HepG2 (cell line): ENCODE measurements at regions not wholly inside any gene's neighbourhood (a gene's known extent, or its start where the extent isn't known, plus 50 kb on each side); places are given as distances from the start of the nearest gene placed in this dataset.

ENCODE experiments used
- ATAC-seq: fragments of 200-7000 bp; cut with Tn5 transposase; 3 replicates; pipeline ENCODE4 v1.9.1; 2020; ENCODE audit warnings: mild to moderate bottlenecking, moderate library complexity
- BruUV-seq: library from RNA; stranded (reverse); fragments of 400-500 nt; replicated peaks from 2 replicates; lab custom pipeline; 2021; lab: Mats Ljungman, UMichigan
- CTCF ChIA-PET: fragments of 300-600 bp; formaldehyde crosslinking; extraction: SDS; loops from one replicate; lab custom pipeline; 2021; ENCODE audit warnings: low total read pairs, inconsistent platforms, low intra/inter-chr PET ratio; lab: Yijun Ruan, JAX
- POLR2A ChIA-PET: fragments of 350-600 bp; sonication (Branson Sonifier 250); formaldehyde crosslinking; loops from one replicate; lab custom pipeline; 2020; ENCODE audit warnings: antibody characterized with exemption, inconsistent platforms; lab: Yijun Ruan, JAX
- DNase-seq: peaks from one replicate; pipeline ENCODE4 v3.0.0-alpha.2; 2015; ENCODE audit warnings: low spot score
- FAIRE-seq: peaks from 3 replicates; lab custom pipeline; 2011; peaks lifted over from hg19 to GRCh38; lab: Jason Lieb, UNC
- H2AFZ ChIP-seq: one replicate; pipeline ENCODE4 v1.6.1; 2011; ENCODE audit warnings: low read length, inconsistent platforms
- H3K27ac ChIP-seq: fragments of 300-600 bp; 3 replicates; pipeline ENCODE4 v1.8.0; 2011; ENCODE audit warnings: mixed run types, mild to moderate bottlenecking, mixed read lengths, low read length, inconsistent platforms; ENCODE audit not compliant: insufficient read depth; ENCODE audit errors: extremely low read length
- H3K27me3 ChIP-seq, 2 experiments: fragments of 200-600 bp in 1 of 2; 2 replicates in 1 of 2; 3 replicates in 1 of 2; pipeline versions ENCODE4 v1.6.0 to v1.8.0; 2011; ENCODE audit warnings: low read length in 2 of 2, mild to moderate bottlenecking in 2 of 2, moderate library complexity in 2 of 2, inconsistent platforms in 1 of 2; ENCODE audit not compliant: insufficient read depth in 2 of 2, control insufficient read depth in 1 of 2
- H3K36me3 ChIP-seq, 2 experiments: fragments of 200-600 bp in 1 of 2; replicated peaks in 1 of 2; 2 replicates in 1 of 2; 3 replicates in 1 of 2; pipeline versions ENCODE4 v1.5.1 to v1.8.0; 2011; ENCODE audit warnings: low read length in 2 of 2, inconsistent platforms in 1 of 2; ENCODE audit not compliant: insufficient read depth in 2 of 2, control insufficient read depth in 1 of 2
- H3K4me1 ChIP-seq: 2 replicates; pipeline ENCODE4 v1.5.1; 2012; ENCODE audit warnings: low read length, inconsistent platforms; ENCODE audit not compliant: insufficient read depth
- H3K4me2 ChIP-seq: 2 replicates; pipeline ENCODE4 v1.6.0; 2011; ENCODE audit warnings: low read depth, low read length, inconsistent platforms
- H3K4me3 ChIP-seq, 3 experiments: fragments of 200-600 bp in 1 of 3; sonication (generic), shearing (Covaris generic) in 1 of 3; replicated peaks in 1 of 3; 2 replicates each; pipeline ENCODE4 v1.5.1; 2011 to 2016; ENCODE audit warnings: low read length in 3 of 3, inconsistent platforms in 2 of 3, low read depth in 2 of 3, mild to moderate bottlenecking in 2 of 3, control low read depth in 1 of 3, mixed read lengths in 1 of 3; ENCODE audit not compliant: insufficient read depth in 1 of 3
- H3K79me2 ChIP-seq: one replicate; pipeline ENCODE4 v1.6.1; 2011; ENCODE audit warnings: low read length, inconsistent platforms; ENCODE audit not compliant: insufficient read depth
- H3K9ac ChIP-seq: 2 replicates; pipeline ENCODE4 v1.6.0; 2011; ENCODE audit warnings: mild to moderate bottlenecking, low read depth, low read length, inconsistent platforms; ENCODE audit not compliant: insufficient read depth
- H3K9me3 ChIP-seq: 2 replicates; pipeline ENCODE4 v1.5.1; 2012; ENCODE audit warnings: mild to moderate bottlenecking, low read length
- H4K20me1 ChIP-seq: 2 replicates; pipeline ENCODE4 v1.6.0; 2011; ENCODE audit warnings: inconsistent platforms, mild to moderate bottlenecking, low read length, moderate library complexity; ENCODE audit not compliant: insufficient read depth
- GATAD1 ChIP-seq: IDR thresholded peaks from 2 replicates; pipeline ENCODE4 v1.6.1; 2016; ENCODE audit warnings: missing genetic modification reagents, missing compliant biosample characterization
- JARID2 ChIP-seq: sonication (generic); formaldehyde crosslinking; IDR thresholded peaks from 2 replicates; pipeline ENCODE4 v1.8.1; 2023; ENCODE audit warnings: missing genetic modification reagents, inconsistent platforms; ENCODE audit not compliant: insufficient replicate concordance
- KDM5B ChIP-seq: sonication (generic); formaldehyde crosslinking; IDR thresholded peaks from 2 replicates; pipeline ENCODE4 v1.4.0; 2020; ENCODE audit warnings: missing genetic modification reagents, mild to moderate bottlenecking, borderline replicate concordance
- PCBP1 ChIP-seq: fragments of 200-400 bp; formaldehyde crosslinking; IDR thresholded peaks from 2 replicates; pipeline ENCODE4 v1.6.1; 2017; ENCODE audit warnings: mild to moderate bottlenecking, low read depth, low read length, borderline replicate concordance
- PPARG ChIP-seq: conservative IDR thresholded peaks from 2 replicates; pipeline ENCODE4 v1.6.1; 2016; ENCODE audit warnings: missing biosample characterization, missing genetic modification reagents
- PTBP1 ChIP-seq: fragments of 200-400 bp; formaldehyde crosslinking; IDR thresholded peaks from 2 replicates; pipeline ENCODE4 v1.6.1; 2018; ENCODE audit warnings: low read length, low read depth; ENCODE audit not compliant: poor library complexity, severe bottlenecking
- ZBTB38 ChIP-seq: sonication (generic); formaldehyde crosslinking; IDR thresholded peaks from 2 replicates; pipeline ENCODE4 v1.5.1; 2020; ENCODE audit warnings: mild to moderate bottlenecking, missing genetic modification reagents
- ZFP36 ChIP-seq: fragments of 150-350 bp; IDR thresholded peaks from 2 replicates; pipeline ENCODE4 v1.6.1; 2018; ENCODE audit warnings: borderline replicate concordance, low read length, low read depth; ENCODE audit not compliant: partially characterized antibody
- ZFP37 ChIP-seq: sonication (generic); formaldehyde crosslinking; IDR thresholded peaks from 2 replicates; pipeline ENCODE4 v1.4.0; 2020; ENCODE audit warnings: missing genetic modification reagents, borderline replicate concordance
- ZNF383 ChIP-seq: sonication (generic); formaldehyde crosslinking; IDR thresholded peaks from 2 replicates; pipeline ENCODE4 v1.4.0; 2020; ENCODE audit warnings: missing genetic modification reagents, mild to moderate bottlenecking, borderline replicate concordance
- ZNF570 ChIP-seq: sonication (generic); formaldehyde crosslinking; IDR thresholded peaks from 2 replicates; pipeline ENCODE4 v1.4.0; 2020; ENCODE audit warnings: mild to moderate bottlenecking, missing genetic modification reagents, borderline replicate concordance
- ZNF713 ChIP-seq: sonication (generic); formaldehyde crosslinking; IDR thresholded peaks from 2 replicates; pipeline ENCODE4 v1.4.0; 2020; ENCODE audit warnings: mild to moderate bottlenecking, missing genetic modification reagents
- WGBS: methylation state at CpG from one replicate; pipeline ENCODE4 v1.1.6; 2017; ENCODE audit warnings: low lambda C conversion rate; 5-methylcytosine and 5-hydroxymethylcytosine counted together
- in situ Hi-C: cut with HindIII; loops from 2 replicates; pipeline ENCODE4 v1.10.0; 2017; ENCODE audit warnings: low pct_unique_long_range_greater_than_20kb; ENCODE audit not compliant: extremely low pct_ligation_motif_present
- intact Hi-C: fragments of 100-400 bp; cut with micrococcal nuclease; formaldehyde crosslinking; loops from one replicate; pipeline ENCODE4 v1.10.0; 2022; ENCODE audit not compliant: unreplicated experiment
- TF ChIP-seq, protein P1 (sequence below): sonication (generic); formaldehyde crosslinking; IDR thresholded peaks from 2 replicates; pipeline ENCODE4 v1.4.0; 2020; ENCODE audit warnings: missing genetic modification reagents
- TF ChIP-seq, protein P2 (sequence below): sonication (generic); formaldehyde crosslinking; conservative IDR thresholded peaks from 2 replicates; pipeline ENCODE4 v1.4.0; 2020; ENCODE audit warnings: missing genetic modification reagents
- TF ChIP-seq, protein P3 (sequence below): sonication (generic); formaldehyde crosslinking; IDR thresholded peaks from 2 replicates; pipeline ENCODE4 v1.4.0; 2020; ENCODE audit warnings: missing genetic modification reagents, borderline replicate concordance

DNA sequence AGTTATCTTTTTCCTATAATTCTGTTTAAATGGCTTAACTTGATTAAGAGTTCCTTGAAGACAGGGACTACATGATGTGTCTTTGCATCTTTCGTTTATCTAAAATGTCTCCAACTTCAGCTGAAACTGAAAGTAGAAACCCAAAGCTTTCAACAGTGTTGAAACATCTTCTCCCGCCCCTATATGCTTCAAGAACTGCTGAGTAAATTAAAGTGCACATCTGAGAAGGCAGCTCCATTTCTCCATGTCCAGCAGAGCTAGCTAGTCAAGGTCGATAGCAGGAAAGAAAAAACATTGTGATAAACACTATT lies 185.7 kb upstream of the TBL1X start:
- H3K79me2 ChIP-seq = no peaks in the 10 kb centered on the region
- H3K9ac ChIP-seq = no peak overlapping the region
- no peaks in the 10 kb centered on the region for H4K20me1 ChIP-seq
- no TSS peak for BruUV-seq
- TF ChIP-seq ZNF383 (CRISPR knock-in tag) (no peak), PPARG (CRISPR knock-in tag) (no peak), ZFP37 (CRISPR knock-in tag) (no peak), KDM5B (CRISPR knock-in tag) (no peak), ZNF713 (CRISPR knock-in tag) (no peak), ZBTB38 (CRISPR knock-in tag) (no peak), ZFP36 (no peak), ZNF570 (no peak), PTBP1 (no peak), PCBP1 (no peak), JARID2 (CRISPR knock-in tag) (no peak), GATAD1 (CRISPR knock-in tag) (no peak)
- TF ChIP-seq, protein P1, sequence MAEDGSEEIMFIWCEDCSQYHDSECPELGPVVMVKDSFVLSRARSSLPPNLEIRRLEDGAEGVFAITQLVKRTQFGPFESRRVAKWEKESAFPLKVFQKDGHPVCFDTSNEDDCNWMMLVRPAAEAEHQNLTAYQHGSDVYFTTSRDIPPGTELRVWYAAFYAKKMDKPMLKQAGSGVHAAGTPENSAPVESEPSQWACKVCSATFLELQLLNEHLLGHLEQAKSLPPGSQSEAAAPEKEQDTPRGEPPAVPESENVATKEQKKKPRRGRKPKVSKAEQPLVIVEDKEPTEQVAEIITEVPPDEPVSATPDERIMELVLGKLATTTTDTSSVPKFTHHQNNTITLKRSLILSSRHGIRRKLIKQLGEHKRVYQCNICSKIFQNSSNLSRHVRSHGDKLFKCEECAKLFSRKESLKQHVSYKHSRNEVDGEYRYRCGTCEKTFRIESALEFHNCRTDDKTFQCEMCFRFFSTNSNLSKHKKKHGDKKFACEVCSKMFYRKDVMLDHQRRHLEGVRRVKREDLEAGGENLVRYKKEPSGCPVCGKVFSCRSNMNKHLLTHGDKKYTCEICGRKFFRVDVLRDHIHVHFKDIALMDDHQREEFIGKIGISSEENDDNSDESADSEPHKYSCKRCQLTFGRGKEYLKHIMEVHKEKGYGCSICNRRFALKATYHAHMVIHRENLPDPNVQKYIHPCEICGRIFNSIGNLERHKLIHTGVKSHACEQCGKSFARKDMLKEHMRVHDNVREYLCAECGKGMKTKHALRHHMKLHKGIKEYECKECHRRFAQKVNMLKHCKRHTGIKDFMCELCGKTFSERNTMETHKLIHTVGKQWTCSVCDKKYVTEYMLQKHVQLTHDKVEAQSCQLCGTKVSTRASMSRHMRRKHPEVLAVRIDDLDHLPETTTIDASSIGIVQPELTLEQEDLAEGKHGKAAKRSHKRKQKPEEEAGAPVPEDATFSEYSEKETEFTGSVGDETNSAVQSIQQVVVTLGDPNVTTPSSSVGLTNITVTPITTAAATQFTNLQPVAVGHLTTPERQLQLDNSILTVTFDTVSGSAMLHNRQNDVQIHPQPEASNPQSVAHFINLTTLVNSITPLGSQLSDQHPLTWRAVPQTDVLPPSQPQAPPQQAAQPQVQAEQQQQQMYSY (CRISPR knock-in tag) = no peak
- TF ChIP-seq, protein P2, sequence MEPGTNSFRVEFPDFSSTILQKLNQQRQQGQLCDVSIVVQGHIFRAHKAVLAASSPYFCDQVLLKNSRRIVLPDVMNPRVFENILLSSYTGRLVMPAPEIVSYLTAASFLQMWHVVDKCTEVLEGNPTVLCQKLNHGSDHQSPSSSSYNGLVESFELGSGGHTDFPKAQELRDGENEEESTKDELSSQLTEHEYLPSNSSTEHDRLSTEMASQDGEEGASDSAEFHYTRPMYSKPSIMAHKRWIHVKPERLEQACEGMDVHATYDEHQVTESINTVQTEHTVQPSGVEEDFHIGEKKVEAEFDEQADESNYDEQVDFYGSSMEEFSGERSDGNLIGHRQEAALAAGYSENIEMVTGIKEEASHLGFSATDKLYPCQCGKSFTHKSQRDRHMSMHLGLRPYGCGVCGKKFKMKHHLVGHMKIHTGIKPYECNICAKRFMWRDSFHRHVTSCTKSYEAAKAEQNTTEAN (CRISPR knock-in tag) = no peak
- TF ChIP-seq, protein P3, sequence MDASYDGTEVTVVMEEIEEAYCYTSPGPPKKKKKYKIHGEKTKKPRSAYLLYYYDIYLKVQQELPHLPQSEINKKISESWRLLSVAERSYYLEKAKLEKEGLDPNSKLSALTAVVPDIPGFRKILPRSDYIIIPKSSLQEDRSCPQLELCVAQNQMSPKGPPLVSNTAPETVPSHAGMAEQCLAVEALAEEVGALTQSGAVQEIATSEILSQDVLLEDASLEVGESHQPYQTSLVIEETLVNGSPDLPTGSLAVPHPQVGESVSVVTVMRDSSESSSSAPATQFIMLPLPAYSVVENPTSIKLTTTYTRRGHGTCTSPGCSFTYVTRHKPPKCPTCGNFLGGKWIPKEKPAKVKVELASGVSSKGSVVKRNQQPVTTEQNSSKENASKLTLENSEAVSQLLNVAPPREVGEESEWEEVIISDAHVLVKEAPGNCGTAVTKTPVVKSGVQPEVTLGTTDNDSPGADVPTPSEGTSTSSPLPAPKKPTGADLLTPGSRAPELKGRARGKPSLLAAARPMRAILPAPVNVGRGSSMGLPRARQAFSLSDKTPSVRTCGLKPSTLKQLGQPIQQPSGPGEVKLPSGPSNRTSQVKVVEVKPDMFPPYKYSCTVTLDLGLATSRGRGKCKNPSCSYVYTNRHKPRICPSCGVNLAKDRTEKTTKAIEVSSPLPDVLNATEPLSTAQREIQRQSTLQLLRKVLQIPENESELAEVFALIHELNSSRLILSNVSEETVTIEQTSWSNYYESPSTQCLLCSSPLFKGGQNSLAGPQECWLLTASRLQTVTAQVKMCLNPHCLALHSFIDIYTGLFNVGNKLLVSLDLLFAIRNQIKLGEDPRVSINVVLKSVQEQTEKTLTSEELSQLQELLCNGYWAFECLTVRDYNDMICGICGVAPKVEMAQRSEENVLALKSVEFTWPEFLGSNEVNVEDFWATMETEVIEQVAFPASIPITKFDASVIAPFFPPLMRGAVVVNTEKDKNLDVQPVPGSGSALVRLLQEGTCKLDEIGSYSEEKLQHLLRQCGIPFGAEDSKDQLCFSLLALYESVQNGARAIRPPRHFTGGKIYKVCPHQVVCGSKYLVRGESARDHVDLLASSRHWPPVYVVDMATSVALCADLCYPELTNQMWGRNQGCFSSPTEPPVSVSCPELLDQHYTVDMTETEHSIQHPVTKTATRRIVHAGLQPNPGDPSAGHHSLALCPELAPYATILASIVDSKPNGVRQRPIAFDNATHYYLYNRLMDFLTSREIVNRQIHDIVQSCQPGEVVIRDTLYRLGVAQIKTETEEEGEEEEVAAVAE = no peak
- TF ChIP-seq, all 625 proteins: peak for 0
- WGBS = 20% methylated on average over 3 of the region's 3 CpGs
- no peak for DNase-seq
- no peak for ATAC-seq
- ChIA-PET POLR2A (no interaction called here), CTCF (no interaction called here)
- intact Hi-C loops (no loop called here), in situ Hi-C loops (no loop called here)
- Histone ChIP-seq H3K9me3 (no peaks in the 10 kb centered on the region), H3K27ac (no peak overlapping the region), H3K4me1 (no peaks in the 10 kb centered on the region), H3K4me2 (no peak overlapping the region), H3K4me3 (no peak overlapping the region), H3K27me3 (no peaks in the 10 kb centered on the region), H2AFZ (no peak overlapping the region), H3K36me3 (no peaks in the 10 kb centered on the region)
- FAIRE-seq = no peak
